GM21381 (cell line): ENCODE measurements at regions not wholly inside any gene's neighbourhood (a gene's known extent, or its start where the extent isn't known, plus 50 kb on each side); places are given as distances from the start of the nearest gene placed in this dataset.

Experiments
- ATAC-seq: cut with Tn5 transposase; IDR thresholded peaks from one replicate; pipeline ENCODE4 v1.9.1; 2021; ENCODE audit warnings: mild to moderate bottlenecking, moderate library complexity; ENCODE audit not compliant: unreplicated experiment

- no peak for ATAC-seq
Measured at GRCh38 chr2:204104811-204105210, 168.2 kb downstream of the ICOS start.

GRCh38 chr2:204108330-204108751 is 171.8 kb downstream of the ICOS start:
- ATAC-seq = no peak

- ATAC-seq = no peak
Measured at GRCh38 chr2:204108781-204109295, 172.3 kb downstream of the ICOS start.

- ATAC-seq = no peak
Measured at GRCh38 chr2:204109681-204110080, 173.1 kb downstream of the ICOS start.

GRCh38 chr2:204110338-204110741 is 173.8 kb downstream of the ICOS start:
- ATAC-seq = peak; percentile 92

- ATAC-seq = no peak
Measured at GRCh38 chr2:204110751-204111516, 174.4 kb downstream of the ICOS start.

- no peak for ATAC-seq
Measured at GRCh38 chr2:204112084-204112770, 175.7 kb downstream of the ICOS start.

- ATAC-seq = no peak
Measured at GRCh38 chr2:204114295-204115136, 178.0 kb downstream of the ICOS start.

GRCh38 chr2:204115137-204116056 is 178.8 kb downstream of the ICOS start:
- ATAC-seq = no peak

- ATAC-seq = no peak
Measured at GRCh38 chr2:204116159-204116792, 179.7 kb downstream of the ICOS start.

GRCh38 chr2:204122425-204122824 is 185.9 kb downstream of the ICOS start:
- ATAC-seq = no peak

GRCh38 chr2:204124140-204124750 is 187.7 kb downstream of the ICOS start:
- ATAC-seq = no peak

- ATAC-seq = no peak
Measured at GRCh38 chr2:204126705-204127104, 190.1 kb downstream of the ICOS start.

- no peak for ATAC-seq
Measured at GRCh38 chr2:204127238-204127637, 190.7 kb downstream of the ICOS start.

- ATAC-seq = no peak
Measured at GRCh38 chr2:204129591-204130294, 193.2 kb downstream of the ICOS start.

GRCh38 chr2:204131621-204132020 is 195.1 kb downstream of the ICOS start:
- ATAC-seq = no peak

GRCh38 chr2:204133476-204133875 is 196.9 kb downstream of the ICOS start:
- no peak for ATAC-seq

GRCh38 chr2:204134421-204134820 is 197.9 kb downstream of the ICOS start:
- ATAC-seq = no peak

- ATAC-seq = no peak
Measured at GRCh38 chr2:204135752-204136151, 199.2 kb downstream of the ICOS start.
